HG03457 (cell line): ENCODE measurements at regions not wholly inside any gene's neighbourhood (a gene's known extent, or its start where the extent isn't known, plus 50 kb on each side); places are given as distances from the start of the nearest gene placed in this dataset.

Source experiments
- ATAC-seq: cut with Tn5 transposase; IDR thresholded peaks from one replicate; pipeline ENCODE4 v1.9.1; 2021; ENCODE audit warnings: moderate number of reproducible peaks; ENCODE audit not compliant: unreplicated experiment

DNA sequence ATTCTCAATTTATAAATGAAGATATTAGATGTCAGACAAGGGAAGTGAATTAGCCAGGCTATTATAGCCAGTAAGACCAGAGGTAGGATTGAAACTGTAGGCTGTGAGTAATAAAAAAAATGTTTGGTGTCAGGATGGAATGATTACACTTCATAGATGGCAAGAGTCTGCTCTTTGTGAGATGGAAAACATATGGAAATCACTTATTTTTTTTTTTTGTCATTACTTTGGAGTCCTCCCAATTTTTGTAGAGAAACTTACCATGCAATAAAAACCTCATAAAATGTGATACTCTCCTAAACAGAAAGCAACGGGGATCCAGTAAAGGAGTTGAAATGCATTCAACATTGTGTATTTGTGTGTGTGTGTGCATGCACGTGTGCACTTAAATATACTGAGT, 532.7 kb upstream of the CDH8 start:
- ATAC-seq = no peak

DNA sequence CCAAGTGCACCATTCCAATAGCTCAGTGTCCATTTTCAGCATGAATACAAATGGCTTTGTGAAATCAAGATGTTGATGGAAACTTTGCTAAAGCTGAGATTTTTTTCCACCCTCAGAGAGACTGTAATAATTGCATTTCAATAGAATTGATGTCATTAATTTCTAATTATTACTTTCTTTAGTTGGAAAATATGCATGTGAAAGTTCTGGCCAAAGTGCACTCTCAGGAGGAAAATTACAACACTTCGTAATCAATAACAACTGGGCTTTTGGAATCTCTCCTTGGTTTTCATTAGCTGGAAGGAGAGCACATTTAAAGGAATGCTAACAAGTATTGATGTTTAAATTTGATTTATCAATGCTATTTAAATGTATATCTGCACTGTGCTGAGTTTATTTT, 529.5 kb upstream of the CDH8 start:
- ATAC-seq = no peak

DNA sequence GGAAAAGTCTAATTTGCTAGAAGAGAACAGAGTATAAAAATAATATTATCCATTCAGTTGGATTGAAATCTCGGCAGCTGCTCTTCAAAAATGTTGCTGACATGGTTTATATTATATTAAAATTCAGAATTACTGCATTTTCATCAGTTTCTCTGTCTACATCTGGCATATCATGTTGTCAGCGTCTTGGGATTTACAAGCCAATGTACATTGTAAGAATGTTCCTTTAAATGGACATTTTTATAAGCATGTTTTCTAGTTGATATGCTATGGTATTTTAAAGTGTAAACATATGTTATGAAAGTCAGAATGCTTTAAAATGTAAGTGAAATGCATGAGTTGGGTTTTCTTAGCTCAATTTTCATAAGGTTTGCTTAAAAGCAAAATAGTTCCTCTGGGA, 528.1 kb upstream of the CDH8 start:
- no peak for ATAC-seq

- no peak for ATAC-seq
Observed at GRCh38 chr16:62562121-62562520, 525.9 kb upstream of the CDH8 start.

DNA sequence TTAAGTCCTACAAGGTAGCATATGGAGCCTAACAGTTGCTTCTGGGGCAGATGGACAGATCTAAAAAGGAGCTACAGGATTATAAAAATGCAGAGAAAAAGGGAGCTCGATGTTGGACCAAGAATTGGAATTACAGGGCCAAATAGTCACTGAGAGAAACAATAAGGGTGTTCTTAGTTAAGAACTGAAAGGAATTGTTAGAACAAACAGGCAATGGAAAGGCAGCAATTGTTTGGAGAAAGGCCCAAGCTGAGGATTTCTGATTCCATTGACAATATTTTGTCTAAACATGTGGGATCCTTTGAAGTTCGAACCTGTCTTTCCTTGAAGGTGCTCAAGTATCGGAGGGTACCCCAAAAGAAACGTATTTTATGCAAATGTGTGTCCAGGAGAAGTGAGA, 513.6 kb upstream of the CDH8 start:
- ATAC-seq = no peak

DNA sequence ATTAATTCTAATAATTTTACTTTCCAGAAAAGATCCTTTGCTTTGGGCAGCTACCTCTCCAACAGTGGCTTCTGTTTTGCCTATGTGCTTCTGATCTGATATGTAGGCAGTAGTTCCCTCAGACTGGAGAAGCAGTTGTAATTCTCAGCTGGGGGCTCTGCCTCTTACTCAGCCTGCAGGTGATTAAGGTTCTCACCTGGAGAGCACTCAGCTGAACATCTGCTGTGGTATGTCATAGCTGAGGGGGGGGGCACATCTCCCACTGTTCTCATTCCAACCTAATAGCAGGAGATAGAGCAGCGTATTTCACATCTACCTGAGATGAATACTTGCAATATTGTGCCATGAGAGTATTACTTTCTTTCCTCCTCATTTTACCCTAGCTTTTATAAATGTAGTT, 511.9 kb upstream of the CDH8 start:
- no peak for ATAC-seq

- no peak for ATAC-seq
Observed at GRCh38 chr16:62546701-62547100, 510.5 kb upstream of the CDH8 start.

DNA sequence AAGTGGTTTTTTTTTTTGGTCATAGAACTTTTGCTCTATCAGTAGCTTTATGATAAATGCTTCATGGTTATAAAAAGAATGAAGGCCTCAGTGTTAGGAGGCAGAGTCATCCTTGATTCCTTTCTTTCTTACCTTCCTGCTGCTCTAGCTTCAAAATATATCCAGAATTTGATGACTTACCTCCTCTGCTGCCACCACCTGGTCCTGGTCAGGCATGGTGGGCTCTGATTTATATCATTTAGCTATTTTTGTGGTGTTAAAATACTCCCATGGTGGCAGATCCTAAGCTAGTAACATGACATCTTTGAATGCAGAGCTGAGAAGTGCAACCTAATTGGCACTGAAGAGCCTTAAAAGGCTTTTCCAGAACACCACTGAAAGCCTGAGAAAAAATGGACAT, 508.8 kb upstream of the CDH8 start:
- no peak for ATAC-seq

GRCh38 chr16:62543516-62543915, 507.3 kb upstream of the CDH8 start:
- no peak for ATAC-seq

- no peak for ATAC-seq
Observed at GRCh38 chr16:62539657-62540056, 503.4 kb upstream of the CDH8 start.

GRCh38 chr16:62530426-62530825, 494.2 kb upstream of the CDH8 start:
- ATAC-seq = no peak

GRCh38 chr16:62516001-62516400, 479.8 kb upstream of the CDH8 start:
- no peak for ATAC-seq

- ATAC-seq = no peak
Observed at GRCh38 chr16:62503073-62503472, 466.8 kb upstream of the CDH8 start.

- ATAC-seq = no peak
Observed at GRCh38 chr16:62478903-62479458, 442.7 kb upstream of the CDH8 start.

DNA sequence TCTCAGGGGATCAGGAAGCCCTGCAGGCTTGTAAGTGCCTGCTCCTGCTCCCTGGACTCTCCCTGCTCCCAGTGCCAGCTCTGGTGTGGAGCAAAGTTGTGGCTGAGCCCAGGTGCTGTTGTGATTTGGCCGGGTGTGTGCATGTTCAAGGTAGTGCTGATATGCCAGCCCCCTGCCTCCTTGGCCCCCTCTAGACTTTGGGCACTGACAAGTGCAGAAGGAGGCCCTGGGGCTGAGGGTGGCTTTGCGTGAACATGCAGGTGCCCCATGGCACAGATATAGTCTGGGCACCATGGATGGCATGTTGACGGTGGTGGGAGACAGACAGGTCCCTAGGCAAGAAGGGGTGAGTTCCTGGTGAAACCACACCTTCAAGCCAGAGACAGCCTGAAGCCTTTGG, 441.6 kb upstream of the CDH8 start:
- no peak for ATAC-seq

DNA sequence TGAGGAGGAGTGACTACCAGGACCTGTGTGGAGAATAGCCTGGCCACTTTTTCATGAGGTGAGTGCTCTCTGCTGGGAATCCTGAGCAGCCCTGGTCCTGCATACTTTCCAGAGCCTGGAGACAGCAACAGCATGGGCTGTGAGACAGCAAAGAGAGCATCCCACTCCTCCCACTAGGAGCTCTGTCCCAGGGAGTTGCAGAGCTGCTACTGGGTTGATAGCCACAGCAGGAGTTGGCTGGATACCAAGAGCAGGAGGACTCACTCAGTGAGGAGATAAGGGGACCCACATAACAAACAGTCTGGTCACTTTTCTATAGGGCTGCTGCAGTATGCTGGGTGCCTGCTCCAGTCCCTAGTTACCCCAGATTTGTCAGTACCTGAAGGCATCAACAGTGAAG, 439.3 kb upstream of the CDH8 start:
- ATAC-seq = no peak

DNA sequence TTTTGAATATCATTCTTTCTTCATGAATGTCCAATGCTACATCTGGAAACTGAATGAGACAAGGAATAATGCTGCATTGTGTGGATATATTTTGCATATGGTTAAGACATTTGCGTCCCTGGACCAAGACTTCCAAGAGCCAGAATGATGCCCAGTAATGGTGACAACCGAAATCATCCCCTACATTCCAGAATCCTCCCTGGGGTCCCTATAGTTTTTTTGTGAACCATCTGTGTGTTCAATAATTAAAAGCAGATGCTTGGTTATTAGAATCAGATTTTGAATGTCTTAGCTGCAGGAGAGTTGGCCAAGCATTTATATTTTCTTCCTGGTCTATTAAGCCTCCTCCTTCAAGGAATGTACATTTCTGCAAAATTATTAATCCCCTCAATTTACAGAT, 426.7 kb upstream of the CDH8 start:
- no peak for ATAC-seq

DNA sequence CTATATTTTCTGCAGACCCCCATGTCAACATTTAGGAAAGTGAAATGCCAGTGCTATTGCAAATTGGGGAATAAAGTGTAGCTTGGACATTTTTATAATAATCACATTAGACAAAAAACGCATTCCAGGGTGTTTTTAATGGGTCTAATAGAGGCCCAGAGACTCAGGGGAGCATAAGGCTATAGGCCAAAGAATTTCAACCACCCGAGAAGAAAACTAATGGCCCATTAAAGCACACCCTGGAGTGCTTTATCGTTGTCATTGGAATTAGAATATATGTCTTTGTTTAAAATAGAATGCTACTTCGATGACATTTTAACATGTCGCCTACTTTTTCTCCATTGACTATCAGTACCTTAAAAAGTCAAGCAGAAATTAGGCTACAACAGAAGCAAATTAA, 414.1 kb upstream of the CDH8 start:
- ATAC-seq = no peak

DNA sequence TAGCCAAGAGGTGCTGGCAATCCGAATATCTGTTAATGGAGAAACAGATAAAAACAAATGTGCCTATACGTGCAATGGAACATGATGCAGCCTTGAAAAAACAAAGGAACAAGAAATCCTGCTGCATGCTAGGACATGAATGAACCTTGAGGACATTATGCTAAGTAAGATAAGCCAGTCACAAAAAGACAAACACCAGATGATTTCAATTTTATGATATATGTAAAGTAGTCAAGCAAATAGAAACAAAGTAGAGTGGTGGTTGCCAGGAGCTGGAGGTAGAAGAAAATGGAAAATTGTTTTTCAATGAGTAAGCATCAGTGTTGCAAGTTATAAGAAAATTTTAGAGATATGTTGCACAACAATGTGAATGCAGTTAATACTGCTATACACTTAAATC, 409.7 kb upstream of the CDH8 start:
- ATAC-seq = no peak

GRCh38 chr16:62424206-62424605, 388.0 kb upstream of the CDH8 start:
- ATAC-seq = no peak

GRCh38 chr16:62408760-62409159, 372.5 kb upstream of the CDH8 start:
- no peak for ATAC-seq

DNA sequence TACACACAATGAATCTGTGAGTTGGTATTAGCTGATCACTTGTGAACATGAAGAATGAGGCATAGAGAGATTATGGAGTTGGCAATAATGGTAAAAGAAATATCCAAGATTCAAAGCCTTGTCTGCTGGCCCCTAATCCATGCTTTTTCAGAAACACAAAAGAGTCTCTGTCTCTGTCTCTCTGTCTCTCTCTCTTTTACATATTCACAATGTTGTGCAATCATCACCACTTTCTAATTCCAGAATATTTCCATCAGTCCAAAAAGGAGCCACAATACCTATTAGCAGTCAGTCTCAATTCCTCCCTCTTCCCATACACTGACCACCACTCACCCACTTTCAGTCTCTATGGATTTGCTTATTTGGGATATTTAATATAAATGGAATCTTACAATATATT, 370.1 kb upstream of the CDH8 start:
- no peak for ATAC-seq

GRCh38 chr16:62404842-62405611, 368.8 kb upstream of the CDH8 start:
- ATAC-seq = no peak
